GM18858 (cell line): ENCODE measurements at regions not wholly inside any gene's neighbourhood (a gene's known extent, or its start where the extent isn't known, plus 50 kb on each side); places are given as distances from the start of the nearest gene placed in this dataset.

Experiments
- ATAC-seq: cut with Tn5 transposase; IDR thresholded peaks from one replicate; pipeline ENCODE4 v1.9.1; 2021; ENCODE audit not compliant: unreplicated experiment

DNA sequence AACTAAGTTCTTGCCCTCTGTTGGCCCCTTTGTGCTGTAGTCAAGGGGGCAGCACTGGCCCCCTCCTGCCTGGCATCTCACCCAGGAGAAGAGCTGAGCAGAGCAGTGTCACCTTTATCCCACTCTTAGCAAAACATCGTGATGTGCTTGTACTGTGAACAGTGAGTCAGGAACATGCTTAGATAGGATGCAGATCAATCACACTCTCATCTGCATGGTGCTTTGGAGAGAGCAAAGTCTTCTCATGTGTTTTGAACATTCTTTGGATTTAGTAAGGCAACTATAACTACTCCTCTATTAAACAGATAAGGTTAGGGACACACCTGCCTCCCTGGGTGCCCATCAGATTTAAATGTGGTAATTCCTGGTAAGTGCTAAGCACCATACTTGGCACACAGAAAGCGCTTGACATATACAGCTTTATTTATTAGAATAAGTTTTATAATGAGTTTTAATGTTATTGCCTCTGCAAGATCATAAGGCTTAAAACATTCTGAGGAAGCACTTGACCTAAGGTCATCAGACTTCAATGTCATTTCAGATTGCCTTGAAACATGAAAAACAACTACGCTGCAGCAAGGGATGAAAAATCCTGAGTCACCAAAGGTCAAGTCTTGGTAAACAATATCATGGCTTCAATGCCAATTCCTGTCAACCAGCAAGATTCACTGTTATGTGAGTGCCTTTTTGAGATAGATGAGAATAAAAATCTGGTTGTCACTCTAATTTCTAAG is 82.4 kb upstream of the IRS2 start:
- no peak for ATAC-seq

DNA sequence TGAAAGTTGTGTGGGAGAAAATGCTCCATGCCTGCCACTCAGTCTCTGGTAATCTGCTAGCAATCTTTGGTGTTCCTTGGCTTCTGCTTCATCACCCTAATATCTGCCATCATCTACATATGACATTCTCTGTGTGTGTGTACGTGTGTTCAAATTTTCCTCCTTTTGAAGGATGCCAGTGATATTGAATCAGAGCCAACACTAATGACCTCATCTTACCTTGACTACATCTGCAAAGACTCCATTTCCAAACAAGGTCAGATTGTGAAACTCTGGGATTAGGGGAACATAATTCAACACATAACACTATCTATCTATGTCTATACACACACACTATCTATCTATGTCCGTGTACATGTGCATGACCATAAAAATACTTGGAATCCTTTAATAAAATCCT is 81.4 kb upstream of the IRS2 start:
- no peak for ATAC-seq

DNA sequence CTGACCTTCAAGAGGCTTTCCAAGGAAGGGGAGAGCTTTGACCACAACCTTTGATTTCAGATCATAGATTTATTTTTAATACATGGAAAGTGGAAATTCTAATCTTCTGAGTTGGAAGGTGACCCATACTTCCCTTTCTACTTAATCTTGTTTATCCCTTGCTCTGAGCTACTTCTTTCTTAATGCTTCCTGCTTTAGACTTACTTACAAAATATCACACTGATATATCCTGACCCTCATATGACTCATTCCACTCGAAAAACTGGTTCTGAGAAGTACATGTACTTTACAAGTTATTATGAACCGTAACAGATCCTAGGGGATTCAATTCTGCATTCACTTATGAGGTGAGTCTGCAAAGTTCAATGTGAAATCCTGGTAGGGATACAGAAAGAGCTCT is 76.2 kb upstream of the IRS2 start:
- no peak for ATAC-seq

DNA sequence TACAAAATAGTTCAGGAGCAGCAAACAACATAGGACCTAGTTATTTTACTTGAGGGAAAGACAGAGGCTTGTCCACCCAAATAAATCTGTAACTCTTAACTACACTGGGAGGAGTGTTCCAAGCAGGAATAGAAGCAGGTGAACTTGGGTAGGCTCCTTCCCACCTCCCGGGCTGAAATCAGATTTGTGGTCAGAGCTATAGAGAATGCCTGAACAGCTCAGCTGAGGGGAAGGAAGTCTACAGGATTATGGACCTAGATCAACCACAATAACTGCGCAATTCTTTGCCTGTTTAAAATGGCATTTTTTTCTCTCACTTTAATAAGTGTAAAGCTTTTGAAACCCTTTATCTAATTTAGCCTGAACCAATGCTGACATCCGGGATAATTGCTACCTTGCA is 73.5 kb upstream of the IRS2 start:
- ATAC-seq: no peak

DNA sequence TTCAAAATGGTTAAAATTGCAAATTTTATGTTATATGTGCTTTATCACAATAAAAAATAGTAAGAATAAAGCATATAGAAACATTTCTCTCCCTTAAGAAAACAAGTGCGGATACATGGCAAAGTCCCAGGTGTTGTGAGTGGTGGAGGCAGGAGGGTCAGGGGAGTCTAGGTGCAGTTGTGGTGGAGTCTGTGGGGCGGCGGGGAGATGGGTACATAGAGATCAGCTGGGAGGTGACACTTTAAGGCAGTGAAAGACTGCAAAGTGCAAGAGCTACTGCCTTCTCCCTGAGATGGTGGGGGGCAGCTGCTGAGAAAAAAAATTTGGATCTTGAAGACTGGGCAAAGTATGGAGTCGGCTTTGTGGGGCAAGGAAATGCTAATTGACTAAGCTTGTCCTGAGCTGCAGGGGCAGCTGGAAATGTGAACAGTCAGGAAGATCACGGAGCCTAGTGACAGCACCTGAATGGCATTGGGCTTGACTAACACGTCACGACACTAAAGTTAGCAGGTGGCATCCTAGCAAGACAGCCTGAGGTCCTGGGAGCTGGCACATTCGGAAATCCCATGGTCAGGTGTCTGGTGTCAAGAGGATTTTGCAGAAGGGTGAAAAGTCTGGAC is 72.9 kb upstream of the IRS2 start:
- ATAC-seq: no peak

DNA sequence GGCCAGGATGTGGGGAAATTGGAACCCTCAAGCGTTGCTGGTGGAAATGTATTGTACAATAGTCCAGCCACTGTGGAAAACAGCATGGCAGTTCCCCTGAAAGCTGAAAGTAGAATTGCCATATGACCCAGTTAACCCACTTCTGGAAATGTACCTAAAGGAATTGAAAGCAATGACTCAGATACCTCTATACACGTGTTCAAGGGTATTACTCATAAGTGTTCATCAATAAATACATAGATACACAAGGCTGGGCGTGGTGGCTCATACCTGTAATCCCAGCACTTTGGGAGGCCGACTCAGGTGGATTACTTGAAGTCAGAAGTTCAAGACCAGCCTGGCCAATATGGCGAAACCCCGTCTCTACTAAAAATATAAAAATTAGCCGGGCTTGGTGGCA is 71.9 kb upstream of the IRS2 start:
- no peak for ATAC-seq

DNA sequence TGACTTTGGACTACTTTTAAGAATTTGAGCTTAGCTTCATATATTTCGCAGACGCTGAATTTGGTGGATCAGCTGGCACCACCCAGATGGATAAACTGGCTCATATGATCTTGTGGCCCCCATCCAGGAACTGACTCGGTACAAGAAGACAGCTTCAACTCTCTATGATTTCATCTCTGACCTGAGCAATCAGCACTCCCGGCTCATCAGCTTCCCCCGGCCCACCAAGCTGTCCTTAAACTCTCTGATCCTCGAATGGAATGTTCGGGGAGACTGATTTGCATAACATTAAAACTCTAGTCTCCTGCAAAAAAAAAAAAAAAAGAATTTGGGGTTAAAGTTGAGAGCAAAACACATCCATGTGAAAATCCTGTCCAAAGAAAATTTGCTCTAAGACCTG is 71.4 kb upstream of the IRS2 start:
- no peak for ATAC-seq

DNA sequence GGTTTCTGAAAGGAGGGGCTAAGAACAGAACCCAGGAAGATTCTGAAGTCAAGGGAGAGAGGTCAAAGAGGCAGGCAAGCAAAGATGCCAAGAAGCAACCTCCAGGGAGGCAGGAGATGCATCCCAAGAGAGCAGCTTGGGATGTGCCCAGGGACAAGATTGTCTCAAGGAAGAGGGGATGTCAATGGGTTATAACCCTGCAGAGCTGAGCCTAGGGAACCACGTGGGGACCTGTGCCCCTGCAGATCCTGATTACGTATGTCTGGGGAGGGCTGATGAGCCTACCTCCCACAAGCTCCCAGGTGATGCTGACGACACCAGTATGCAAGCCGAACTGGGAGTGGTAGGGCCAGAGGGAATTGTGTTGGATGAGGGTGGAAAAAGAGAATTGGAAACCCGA is 70.9 kb upstream of the IRS2 start:
- ATAC-seq: no peak

DNA sequence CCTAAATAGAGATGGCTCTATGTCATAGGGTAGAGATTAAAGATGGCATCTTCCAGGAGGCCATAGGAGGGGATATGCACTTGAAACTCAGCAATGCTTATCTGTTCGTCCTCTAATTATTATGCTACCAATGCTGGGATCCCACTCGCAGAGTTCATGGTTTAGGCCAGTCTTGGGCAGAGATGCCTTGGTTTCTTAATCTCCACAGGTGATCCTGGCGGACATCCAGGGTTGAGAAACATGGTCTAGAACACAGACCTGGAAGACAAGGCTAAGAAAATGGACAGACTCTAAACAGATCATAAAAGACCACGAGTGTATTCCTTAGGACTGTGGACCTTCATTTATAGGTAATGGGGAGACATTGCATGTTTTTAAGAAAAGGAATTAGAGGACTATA is 70.0 kb upstream of the IRS2 start:
- ATAC-seq: no peak

DNA sequence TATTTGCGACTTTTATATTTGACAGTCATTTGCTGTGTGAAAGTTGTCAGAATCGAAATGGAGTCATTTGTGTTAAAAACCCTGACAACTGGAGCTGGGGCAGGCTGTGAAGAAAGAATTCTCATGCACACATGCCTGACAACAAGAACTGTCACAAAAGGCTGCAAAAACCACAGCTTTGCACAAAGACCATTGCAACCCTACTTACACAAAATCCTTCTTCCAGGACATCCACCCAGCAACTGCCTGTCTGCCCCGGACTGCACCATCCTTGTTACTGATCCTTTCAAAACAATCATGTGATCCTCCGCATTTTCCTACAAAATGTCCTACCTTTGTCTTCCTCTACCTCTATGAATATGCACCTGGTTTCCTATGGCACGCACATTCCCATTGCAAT is 66.8 kb upstream of the IRS2 start:
- ATAC-seq: no peak

DNA sequence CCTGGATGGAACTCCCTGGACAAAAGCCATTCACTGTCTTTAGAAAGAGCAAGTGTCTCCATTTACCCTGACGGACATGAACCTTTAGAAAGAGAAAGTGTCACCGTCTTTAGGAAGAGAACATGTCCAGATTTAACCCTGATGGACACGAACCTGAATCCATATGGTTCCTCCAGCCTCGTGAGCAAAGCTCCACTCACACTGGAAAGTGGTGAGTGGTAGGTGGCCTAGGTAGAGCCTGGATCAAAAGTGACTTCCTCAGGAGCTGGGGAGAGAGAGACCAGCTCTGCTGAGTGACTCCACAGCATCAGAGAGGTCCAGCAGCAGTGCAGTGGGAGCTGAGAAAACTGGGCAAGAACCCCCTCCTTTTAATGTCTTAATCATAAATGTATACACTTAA is 59.8 kb upstream of the IRS2 start:
- no peak for ATAC-seq

DNA sequence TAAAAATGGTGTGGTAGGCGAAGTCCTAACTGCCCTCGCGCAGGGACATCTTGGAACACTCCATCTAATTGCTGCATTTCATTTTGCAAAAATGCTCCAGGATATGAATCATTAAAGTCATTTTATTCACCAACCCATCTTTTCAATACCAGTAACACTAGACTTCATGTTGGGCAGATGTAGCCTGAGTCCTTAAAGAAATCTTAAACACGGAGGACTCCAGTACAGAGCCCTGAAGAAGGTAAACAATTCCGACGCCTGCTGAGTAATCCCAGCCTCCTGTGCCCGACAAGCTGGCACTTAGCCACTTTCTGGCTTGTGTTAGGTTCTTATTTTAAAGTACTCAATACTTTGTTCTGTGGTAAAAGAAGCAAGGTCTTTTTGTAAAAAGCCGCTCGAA is 58.0 kb upstream of the IRS2 start:
- no peak for ATAC-seq

DNA sequence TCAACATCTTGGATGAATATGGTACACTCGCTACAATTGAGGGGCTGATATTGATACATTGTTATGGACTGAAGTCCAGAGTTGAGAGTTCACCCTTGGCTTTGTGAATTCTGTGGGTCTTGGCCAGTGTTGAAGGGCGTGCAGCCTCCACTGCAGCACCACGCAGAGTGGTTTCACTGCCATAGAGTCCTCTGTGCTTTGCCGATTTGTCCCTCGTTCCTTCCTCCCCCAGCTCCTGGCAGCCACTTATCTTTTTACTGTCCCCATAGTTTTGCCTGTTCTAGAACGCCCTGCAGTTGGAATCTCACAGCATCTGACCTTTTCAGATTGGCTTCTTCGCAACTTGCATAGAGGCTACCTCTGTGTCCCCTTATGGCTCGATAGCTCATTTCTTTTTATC is 57.3 kb upstream of the IRS2 start:
- no peak for ATAC-seq

DNA sequence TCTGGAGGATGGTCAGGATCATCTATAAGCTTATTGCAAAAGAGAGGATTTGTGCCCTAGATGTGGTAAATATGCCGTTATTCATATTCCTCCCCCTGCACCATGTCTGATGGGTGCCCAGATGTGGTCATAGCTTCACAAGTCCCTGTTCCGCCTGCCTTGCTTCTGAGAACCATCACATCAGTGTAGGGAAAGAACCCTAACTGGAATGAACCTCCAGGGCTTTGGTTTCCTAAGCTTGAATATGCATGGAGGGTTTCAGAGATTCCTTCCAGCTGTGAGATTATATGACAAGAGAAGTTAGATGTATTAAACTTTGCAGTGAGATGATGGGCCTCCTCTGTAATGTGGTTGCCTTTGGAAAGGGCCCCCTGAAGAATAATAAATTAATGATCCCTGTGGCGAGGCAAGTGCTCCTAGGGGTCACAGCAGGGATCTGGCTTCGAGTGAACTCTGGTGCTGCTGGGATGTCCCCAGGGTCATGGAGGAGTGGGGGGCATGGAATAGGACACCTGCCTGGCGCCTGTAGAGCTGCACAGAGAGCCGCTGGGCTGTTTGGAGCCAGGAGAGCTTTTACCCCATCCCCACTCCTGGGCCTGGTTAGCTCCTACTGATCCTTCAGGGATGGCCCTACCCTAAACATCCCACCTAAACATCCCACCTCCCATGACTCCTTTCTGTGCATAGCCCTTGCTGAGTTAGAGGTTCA is 56.0 kb upstream of the IRS2 start:
- ATAC-seq: no peak

DNA sequence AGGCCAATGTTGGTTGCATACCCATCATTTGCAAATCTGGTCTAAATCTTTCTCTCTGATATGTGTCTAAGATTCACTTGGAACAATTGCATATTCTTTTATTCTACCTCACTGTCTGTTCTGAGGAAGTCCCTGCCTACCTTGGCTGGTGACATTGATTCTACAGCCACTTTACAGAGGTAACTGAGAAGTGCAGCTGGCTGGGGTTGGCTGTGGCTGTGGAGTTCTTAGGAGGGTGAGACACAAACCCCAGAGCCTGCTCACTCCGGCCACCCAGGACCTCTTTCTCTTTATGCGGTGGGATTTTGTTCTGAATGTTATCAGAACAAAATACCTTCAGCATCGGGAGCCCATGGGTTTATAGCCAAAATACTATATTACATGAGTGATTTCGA is 54.5 kb upstream of the IRS2 start:
- ATAC-seq: no peak

DNA sequence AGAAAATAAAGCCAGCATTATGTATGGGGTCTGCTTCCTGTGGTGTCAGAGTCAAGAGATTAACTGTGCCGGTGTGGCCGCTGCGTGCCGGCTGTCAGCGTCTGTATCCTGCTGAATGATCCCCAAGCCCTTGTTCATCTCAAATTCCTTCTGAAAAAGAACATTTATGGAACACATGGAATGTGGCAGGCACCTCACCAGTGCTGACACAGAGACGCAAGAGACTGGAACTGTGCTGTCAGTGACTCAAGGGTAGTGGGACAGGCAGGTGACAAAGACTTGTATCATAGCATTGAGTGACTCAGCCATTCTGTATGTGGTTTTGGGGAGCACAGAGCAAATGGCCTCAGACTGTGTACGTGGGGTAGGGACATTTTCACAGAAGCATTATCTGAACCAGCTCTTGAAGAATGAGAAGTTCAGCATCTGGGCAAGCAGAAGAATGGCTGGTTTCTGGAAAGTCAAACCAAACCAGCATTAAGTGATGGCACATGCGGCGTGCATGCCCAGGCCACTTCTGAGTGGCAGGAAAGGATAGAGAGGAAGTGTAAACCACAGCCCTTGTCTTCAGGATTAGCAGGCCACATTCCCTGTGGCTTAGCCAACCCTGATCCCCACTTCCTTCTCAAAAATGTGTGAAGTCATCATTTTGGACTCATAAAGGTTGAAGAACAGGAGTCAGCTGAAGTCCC is 54.0 kb upstream of the IRS2 start:
- ATAC-seq: no peak

DNA sequence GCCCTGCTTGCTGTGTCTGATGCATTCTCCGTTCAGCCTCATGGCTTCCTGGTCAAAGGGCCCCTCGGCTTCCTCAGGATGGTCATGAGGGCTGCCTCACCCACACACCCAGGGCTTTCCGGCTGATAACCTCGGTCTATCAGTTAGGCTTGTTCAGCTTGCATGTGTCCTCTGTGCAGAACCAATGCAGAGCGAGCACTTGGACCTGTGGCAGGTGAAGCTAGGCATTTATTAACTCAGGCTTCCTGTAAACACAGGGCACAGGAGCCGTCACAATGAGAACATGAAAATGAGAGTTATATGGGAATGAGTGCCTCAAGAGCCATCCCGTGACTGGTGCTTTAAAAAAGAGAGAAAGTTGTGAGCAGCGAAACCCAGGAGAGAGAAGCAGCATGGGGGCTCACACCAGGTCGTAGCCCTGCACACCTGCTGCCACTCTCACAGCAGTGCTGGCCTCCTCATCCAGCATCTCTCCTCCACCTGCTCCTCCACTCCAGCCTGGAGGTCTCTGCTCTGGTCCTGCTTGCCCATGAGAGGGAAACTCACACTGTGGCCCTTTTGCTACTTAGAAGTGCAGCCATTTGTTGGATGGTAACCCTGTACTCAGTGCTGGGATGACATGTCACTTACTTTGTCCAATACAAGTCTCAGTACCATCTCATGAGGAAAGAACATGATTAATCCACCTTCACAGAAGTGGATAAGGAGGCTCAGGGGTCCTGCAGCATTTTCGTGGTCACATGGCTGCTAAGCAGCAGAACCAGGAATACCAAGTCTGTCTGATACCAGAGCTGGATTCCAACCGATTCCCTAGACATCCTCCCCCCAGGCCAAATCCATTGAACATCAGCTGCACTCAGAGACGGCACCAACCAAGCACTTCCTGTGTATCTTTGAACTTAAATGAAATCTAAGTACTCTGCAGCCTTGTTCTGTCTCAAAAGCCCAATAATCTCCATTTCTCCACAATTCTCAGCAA is 50.5 kb upstream of the IRS2 start:
- peak; percentile 71 for ATAC-seq
